ENCODE measurements at regions not wholly inside any gene's neighbourhood (a gene's known extent, or its start where the extent isn't known, plus 50 kb on each side); places are given as distances from the start of the nearest gene placed in this dataset.

GRCh38 chrX:149370097-149370496, 135.0 kb downstream of the IDS start:
- TF ChIP-seq, protein P1, sequence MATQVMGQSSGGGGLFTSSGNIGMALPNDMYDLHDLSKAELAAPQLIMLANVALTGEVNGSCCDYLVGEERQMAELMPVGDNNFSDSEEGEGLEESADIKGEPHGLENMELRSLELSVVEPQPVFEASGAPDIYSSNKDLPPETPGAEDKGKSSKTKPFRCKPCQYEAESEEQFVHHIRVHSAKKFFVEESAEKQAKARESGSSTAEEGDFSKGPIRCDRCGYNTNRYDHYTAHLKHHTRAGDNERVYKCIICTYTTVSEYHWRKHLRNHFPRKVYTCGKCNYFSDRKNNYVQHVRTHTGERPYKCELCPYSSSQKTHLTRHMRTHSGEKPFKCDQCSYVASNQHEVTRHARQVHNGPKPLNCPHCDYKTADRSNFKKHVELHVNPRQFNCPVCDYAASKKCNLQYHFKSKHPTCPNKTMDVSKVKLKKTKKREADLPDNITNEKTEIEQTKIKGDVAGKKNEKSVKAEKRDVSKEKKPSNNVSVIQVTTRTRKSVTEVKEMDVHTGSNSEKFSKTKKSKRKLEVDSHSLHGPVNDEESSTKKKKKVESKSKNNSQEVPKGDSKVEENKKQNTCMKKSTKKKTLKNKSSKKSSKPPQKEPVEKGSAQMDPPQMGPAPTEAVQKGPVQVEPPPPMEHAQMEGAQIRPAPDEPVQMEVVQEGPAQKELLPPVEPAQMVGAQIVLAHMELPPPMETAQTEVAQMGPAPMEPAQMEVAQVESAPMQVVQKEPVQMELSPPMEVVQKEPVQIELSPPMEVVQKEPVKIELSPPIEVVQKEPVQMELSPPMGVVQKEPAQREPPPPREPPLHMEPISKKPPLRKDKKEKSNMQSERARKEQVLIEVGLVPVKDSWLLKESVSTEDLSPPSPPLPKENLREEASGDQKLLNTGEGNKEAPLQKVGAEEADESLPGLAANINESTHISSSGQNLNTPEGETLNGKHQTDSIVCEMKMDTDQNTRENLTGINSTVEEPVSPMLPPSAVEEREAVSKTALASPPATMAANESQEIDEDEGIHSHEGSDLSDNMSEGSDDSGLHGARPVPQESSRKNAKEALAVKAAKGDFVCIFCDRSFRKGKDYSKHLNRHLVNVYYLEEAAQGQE (IDR thresholded peaks at IDR 0.05; ENCODE audit: low read depth): no peak
- TF ChIP-seq CEBPB (IDR thresholded peaks at IDR 0.05): no peak
- TF ChIP-seq YY1 (IDR thresholded peaks at IDR 0.05; ENCODE audit: low read depth): no peak

Measured in Ishikawa (cell line).